ENCODE measurements at regions not wholly inside any gene's neighbourhood (a gene's known extent, or its start where the extent isn't known, plus 50 kb on each side); places are given as distances from the start of the nearest gene placed in this dataset.
A peak's percentile ranks its signal among the peaks of the same experiment; 100 is the strongest.

- TF ChIP-seq, protein P1, sequence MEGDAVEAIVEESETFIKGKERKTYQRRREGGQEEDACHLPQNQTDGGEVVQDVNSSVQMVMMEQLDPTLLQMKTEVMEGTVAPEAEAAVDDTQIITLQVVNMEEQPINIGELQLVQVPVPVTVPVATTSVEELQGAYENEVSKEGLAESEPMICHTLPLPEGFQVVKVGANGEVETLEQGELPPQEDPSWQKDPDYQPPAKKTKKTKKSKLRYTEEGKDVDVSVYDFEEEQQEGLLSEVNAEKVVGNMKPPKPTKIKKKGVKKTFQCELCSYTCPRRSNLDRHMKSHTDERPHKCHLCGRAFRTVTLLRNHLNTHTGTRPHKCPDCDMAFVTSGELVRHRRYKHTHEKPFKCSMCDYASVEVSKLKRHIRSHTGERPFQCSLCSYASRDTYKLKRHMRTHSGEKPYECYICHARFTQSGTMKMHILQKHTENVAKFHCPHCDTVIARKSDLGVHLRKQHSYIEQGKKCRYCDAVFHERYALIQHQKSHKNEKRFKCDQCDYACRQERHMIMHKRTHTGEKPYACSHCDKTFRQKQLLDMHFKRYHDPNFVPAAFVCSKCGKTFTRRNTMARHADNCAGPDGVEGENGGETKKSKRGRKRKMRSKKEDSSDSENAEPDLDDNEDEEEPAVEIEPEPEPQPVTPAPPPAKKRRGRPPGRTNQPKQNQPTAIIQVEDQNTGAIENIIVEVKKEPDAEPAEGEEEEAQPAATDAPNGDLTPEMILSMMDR (conservative IDR thresholded peaks at IDR 0.05 in 1 of 2, IDR thresholded peaks at IDR 0.05 in 1 of 2; ENCODE audit: low read depth in 1 of 2, low read length in 2 of 2) = no peak
- no peak for TF ChIP-seq EZH2 (IDR thresholded peaks at IDR 0.05; ENCODE audit: low read length, missing control alignments)
- DNase-seq (ENCODE audit: low read depth in 2 of 2) = no peak
- Histone ChIP-seq H3K4me2 (ENCODE audit: extremely low read depth, insufficient read depth, low read length) (no peak overlapping the region), H3K4me1 (ENCODE audit: control insufficient read depth, extremely low read depth, insufficient read depth, low read length) (no peaks in the 10 kb centered on the region), H3K4me3 (replicated peaks in 1 of 4; ENCODE audit: control extremely low read depth in 1 of 4, insufficient read depth in 1 of 4, low read depth in 3 of 4, low read length in 4 of 4) (no peak overlapping the region), H3K27me3 (ENCODE audit: control insufficient read depth, insufficient read depth, low read length) (no peaks in the 10 kb centered on the region), H4K20me1 (ENCODE audit: control insufficient read depth, extremely low read depth, insufficient read depth, low read length) (no peaks in the 10 kb centered on the region), H3K9me3 (ENCODE audit: control insufficient read depth, insufficient read depth, low read depth, low read length) (no peaks in the 10 kb centered on the region), H3K79me2 (ENCODE audit: control insufficient read depth, insufficient read depth, low read length) (no peaks in the 10 kb centered on the region), H2AFZ (ENCODE audit: low read length) (no peak overlapping the region), H3K27ac (ENCODE audit: insufficient read depth, low read length) (no peak overlapping the region), H3K36me3 (ENCODE audit: control insufficient read depth, insufficient read depth, low read length) (no peaks in the 10 kb centered on the region), H3K9ac (ENCODE audit: insufficient read depth, low read length) (no peak overlapping the region)
Measured at GRCh38 chr5:135718651-135719050, 115.8 kb upstream of the SLC25A48 start.

GRCh38 chr5:135718151-135718550, 116.3 kb upstream of the SLC25A48 start:
- no peaks in the 10 kb centered on the region for H3K9me3 ChIP-seq (ENCODE audit: control insufficient read depth, insufficient read depth, low read depth, low read length)
- H3K9ac ChIP-seq (ENCODE audit: insufficient read depth, low read length) = no peak overlapping the region
- H3K4me1 ChIP-seq (ENCODE audit: control insufficient read depth, extremely low read depth, insufficient read depth, low read length) = no peaks in the 10 kb centered on the region
- H3K36me3 ChIP-seq (ENCODE audit: control insufficient read depth, insufficient read depth, low read length) = no peaks in the 10 kb centered on the region
- DNase-seq (ENCODE audit: low read depth in 2 of 2) = peak in 1 of 2 donors; percentile 50
- no peaks in the 10 kb centered on the region for H3K27me3 ChIP-seq (ENCODE audit: control insufficient read depth, insufficient read depth, low read length)
- H3K79me2 ChIP-seq (ENCODE audit: control insufficient read depth, insufficient read depth, low read length) = no peaks in the 10 kb centered on the region
- H2AFZ ChIP-seq (ENCODE audit: low read length) = no peak overlapping the region
- H3K4me2 ChIP-seq (ENCODE audit: extremely low read depth, insufficient read depth, low read length) = no peak overlapping the region
- H4K20me1 ChIP-seq (ENCODE audit: control insufficient read depth, extremely low read depth, insufficient read depth, low read length) = no peaks in the 10 kb centered on the region
- no peak for TF ChIP-seq EZH2 (IDR thresholded peaks at IDR 0.05; ENCODE audit: low read length, missing control alignments)
- TF ChIP-seq, protein P1 (conservative IDR thresholded peaks at IDR 0.05 in 1 of 2, IDR thresholded peaks at IDR 0.05 in 1 of 2; ENCODE audit: low read depth in 1 of 2, low read length in 2 of 2) = no peak
- no peak overlapping the region for H3K27ac ChIP-seq (ENCODE audit: insufficient read depth, low read length)
- no peak overlapping the region for H3K4me3 ChIP-seq (replicated peaks in 1 of 4; ENCODE audit: control extremely low read depth in 1 of 4, insufficient read depth in 1 of 4, low read depth in 3 of 4, low read length in 4 of 4)

DNA sequence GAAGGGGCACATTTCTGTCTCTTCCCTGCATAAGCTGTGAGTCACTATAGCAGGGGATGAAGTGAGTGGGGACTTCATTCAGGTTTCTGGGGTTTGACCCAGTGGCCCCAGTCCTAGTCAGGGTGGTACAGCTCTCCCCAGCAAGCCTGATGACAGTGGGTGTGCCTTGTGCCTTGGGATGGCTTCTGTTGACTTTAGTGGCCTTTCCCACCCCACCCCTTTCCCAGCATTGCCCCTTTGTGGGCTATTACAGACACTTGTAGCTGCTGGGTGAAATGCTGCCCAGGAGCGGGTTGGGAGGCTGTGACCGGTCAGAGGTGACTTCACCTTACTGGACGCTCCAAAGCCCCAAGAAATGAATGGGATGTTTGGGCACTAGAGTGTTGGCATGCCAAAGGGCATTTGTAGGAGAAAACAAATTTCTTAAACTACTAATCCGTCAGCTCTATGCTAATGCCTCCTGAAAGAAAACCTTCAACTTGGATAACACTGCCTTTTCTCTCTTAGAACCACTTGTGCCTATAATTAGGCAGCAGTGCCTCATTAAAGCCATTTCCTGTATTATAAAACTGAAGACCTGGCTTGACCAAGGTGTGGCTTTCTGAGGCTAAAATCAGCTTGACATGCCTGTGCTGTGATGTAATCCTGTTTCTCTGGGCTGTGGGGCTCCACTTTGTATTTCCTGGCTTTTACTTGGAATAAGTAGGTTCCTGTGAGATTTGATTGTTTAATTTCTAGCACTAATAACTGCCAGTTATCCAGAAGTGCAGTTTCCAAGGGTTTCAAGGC, 119.0 kb upstream of the SLC25A48 start:
- no peaks in the 10 kb centered on the region for H4K20me1 ChIP-seq (ENCODE audit: control insufficient read depth, extremely low read depth, insufficient read depth, low read length)
- no peaks in the 10 kb centered on the region for H3K4me1 ChIP-seq (ENCODE audit: control insufficient read depth, extremely low read depth, insufficient read depth, low read length)
- H3K9ac ChIP-seq (ENCODE audit: insufficient read depth, low read length) = no peak overlapping the region

More for the DNA sequence above, 119.0 kb upstream of the SLC25A48 start:
- Histone ChIP-seq H2AFZ (ENCODE audit: low read length) (no peak overlapping the region), H3K4me2 (ENCODE audit: extremely low read depth, insufficient read depth, low read length) (no peak overlapping the region), H3K4me3 (replicated peaks in 1 of 4; ENCODE audit: control extremely low read depth in 1 of 4, insufficient read depth in 1 of 4, low read depth in 3 of 4, low read length in 4 of 4) (no peak overlapping the region), H3K9me3 (ENCODE audit: control insufficient read depth, insufficient read depth, low read depth, low read length) (no peaks in the 10 kb centered on the region), H3K36me3 (ENCODE audit: control insufficient read depth, insufficient read depth, low read length) (no peaks in the 10 kb centered on the region), H3K27me3 (ENCODE audit: control insufficient read depth, insufficient read depth, low read length) (peaks cover 2% of the 10 kb centered on the region), H3K27ac (ENCODE audit: insufficient read depth, low read length) (no peak overlapping the region), H3K79me2 (ENCODE audit: control insufficient read depth, insufficient read depth, low read length) (no peaks in the 10 kb centered on the region)
- peak in 1 of 2 donors; percentile 8 for DNase-seq (ENCODE audit: low read depth in 2 of 2)
- TF ChIP-seq, protein P1 (conservative IDR thresholded peaks at IDR 0.05 in 1 of 2, IDR thresholded peaks at IDR 0.05 in 1 of 2; ENCODE audit: low read depth in 1 of 2, low read length in 2 of 2) = no peak

Measured in fibroblast of lung (primary cell).